ENCODE measurements at regions not wholly inside any gene's neighbourhood (a gene's known extent, or its start where the extent isn't known, plus 50 kb on each side); places are given as distances from the start of the nearest gene placed in this dataset.

GRCh38 chr16:76755496-76755895 is 435.5 kb upstream of the MON1B start:
- H3K27me3 ChIP-seq (ENCODE audit: control insufficient read depth, insufficient read depth, low read length): no peaks in the 10 kb centered on the region
- in situ Hi-C loops (cut with HindIII; ENCODE audit: low pct_unique_long_range_greater_than_20kb, low sequenced_read_pairs): no loop called here
- TF ChIP-seq POLR2AphosphoS5 (IDR thresholded peaks at IDR 0.05; ENCODE audit: low read depth, low read length) (no peak), SIN3A (IDR thresholded peaks at IDR 0.05; ENCODE audit: borderline replicate concordance, insufficient read depth, low read depth, low read length) (no peak), TCF7L2 (IDR thresholded peaks at IDR 0.05; ENCODE audit: low read depth, low read length) (no peak)
- TF ChIP-seq, protein P1, sequence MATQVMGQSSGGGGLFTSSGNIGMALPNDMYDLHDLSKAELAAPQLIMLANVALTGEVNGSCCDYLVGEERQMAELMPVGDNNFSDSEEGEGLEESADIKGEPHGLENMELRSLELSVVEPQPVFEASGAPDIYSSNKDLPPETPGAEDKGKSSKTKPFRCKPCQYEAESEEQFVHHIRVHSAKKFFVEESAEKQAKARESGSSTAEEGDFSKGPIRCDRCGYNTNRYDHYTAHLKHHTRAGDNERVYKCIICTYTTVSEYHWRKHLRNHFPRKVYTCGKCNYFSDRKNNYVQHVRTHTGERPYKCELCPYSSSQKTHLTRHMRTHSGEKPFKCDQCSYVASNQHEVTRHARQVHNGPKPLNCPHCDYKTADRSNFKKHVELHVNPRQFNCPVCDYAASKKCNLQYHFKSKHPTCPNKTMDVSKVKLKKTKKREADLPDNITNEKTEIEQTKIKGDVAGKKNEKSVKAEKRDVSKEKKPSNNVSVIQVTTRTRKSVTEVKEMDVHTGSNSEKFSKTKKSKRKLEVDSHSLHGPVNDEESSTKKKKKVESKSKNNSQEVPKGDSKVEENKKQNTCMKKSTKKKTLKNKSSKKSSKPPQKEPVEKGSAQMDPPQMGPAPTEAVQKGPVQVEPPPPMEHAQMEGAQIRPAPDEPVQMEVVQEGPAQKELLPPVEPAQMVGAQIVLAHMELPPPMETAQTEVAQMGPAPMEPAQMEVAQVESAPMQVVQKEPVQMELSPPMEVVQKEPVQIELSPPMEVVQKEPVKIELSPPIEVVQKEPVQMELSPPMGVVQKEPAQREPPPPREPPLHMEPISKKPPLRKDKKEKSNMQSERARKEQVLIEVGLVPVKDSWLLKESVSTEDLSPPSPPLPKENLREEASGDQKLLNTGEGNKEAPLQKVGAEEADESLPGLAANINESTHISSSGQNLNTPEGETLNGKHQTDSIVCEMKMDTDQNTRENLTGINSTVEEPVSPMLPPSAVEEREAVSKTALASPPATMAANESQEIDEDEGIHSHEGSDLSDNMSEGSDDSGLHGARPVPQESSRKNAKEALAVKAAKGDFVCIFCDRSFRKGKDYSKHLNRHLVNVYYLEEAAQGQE (IDR thresholded peaks at IDR 0.05; ENCODE audit: insufficient read depth in 1 of 2, low read depth in 2 of 2, low read length in 1 of 2): no peak
- TF ChIP-seq, protein P2, sequence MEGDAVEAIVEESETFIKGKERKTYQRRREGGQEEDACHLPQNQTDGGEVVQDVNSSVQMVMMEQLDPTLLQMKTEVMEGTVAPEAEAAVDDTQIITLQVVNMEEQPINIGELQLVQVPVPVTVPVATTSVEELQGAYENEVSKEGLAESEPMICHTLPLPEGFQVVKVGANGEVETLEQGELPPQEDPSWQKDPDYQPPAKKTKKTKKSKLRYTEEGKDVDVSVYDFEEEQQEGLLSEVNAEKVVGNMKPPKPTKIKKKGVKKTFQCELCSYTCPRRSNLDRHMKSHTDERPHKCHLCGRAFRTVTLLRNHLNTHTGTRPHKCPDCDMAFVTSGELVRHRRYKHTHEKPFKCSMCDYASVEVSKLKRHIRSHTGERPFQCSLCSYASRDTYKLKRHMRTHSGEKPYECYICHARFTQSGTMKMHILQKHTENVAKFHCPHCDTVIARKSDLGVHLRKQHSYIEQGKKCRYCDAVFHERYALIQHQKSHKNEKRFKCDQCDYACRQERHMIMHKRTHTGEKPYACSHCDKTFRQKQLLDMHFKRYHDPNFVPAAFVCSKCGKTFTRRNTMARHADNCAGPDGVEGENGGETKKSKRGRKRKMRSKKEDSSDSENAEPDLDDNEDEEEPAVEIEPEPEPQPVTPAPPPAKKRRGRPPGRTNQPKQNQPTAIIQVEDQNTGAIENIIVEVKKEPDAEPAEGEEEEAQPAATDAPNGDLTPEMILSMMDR (IDR thresholded peaks at IDR 0.05): no peak
- H3K4me1 ChIP-seq (ENCODE audit: control insufficient read depth, insufficient read depth, low read length): no peaks in the 10 kb centered on the region
- no peaks in the 10 kb centered on the region for H3K36me3 ChIP-seq (ENCODE audit: control insufficient read depth, insufficient read depth, low read length)
- ChIA-PET CTCF (no interaction called here), POLR2A (no interaction called here)
- no peak overlapping the region for H3K27ac ChIP-seq (ENCODE audit: low read length)
- no peaks in the 10 kb centered on the region for H3K9me3 ChIP-seq (ENCODE audit: control insufficient read depth, insufficient read depth, low read depth, low read length)
- intact Hi-C loops (cut with micrococcal nuclease; ENCODE audit: unreplicated experiment): no loop called here
- DNase-seq (ENCODE audit: low read depth, low spot score) (no peak), ATAC-seq (no peak)
- no TSS peak for BruUV-seq (replicated peaks)
- H3K4me3 ChIP-seq (ENCODE audit: low read depth in 2 of 2, low read length in 2 of 2): no peak overlapping the region

DNA sequence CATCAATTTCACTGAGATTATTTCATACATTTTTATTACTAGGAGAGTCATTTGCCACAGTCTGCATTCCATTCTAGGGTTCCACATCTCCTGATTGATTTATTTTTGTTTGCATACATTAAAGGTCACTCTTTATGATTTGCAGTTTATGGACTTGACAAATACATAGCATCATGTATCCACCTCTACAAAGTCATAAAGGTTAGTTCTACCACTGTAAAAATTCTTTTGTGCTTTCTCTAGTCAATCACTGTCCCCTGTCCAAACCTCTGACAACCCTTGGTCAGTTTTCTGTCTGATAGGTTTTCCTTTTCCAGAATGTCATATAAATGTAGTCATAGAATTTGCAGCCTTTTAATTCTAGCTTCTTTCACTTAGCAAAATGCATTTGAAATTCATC is 434.6 kb upstream of the MON1B start:
- H3K36me3 ChIP-seq (ENCODE audit: control insufficient read depth, insufficient read depth, low read length): no peaks in the 10 kb centered on the region
- CTCF ChIA-PET: no interaction called here
- no peak overlapping the region for H3K27ac ChIP-seq (ENCODE audit: low read length)
- POLR2A ChIA-PET: no interaction called here
- no peak overlapping the region for H3K4me3 ChIP-seq (ENCODE audit: low read depth in 2 of 2, low read length in 2 of 2)
- TF ChIP-seq POLR2AphosphoS5 (IDR thresholded peaks at IDR 0.05; ENCODE audit: low read depth, low read length) (no peak), TCF7L2 (IDR thresholded peaks at IDR 0.05; ENCODE audit: low read depth, low read length) (no peak), SIN3A (IDR thresholded peaks at IDR 0.05; ENCODE audit: borderline replicate concordance, insufficient read depth, low read depth, low read length) (no peak)
- TF ChIP-seq, protein P2 (IDR thresholded peaks at IDR 0.05): no peak
- TF ChIP-seq, protein P1 (IDR thresholded peaks at IDR 0.05; ENCODE audit: insufficient read depth in 1 of 2, low read depth in 2 of 2, low read length in 1 of 2): no peak
- intact Hi-C loops (cut with micrococcal nuclease; ENCODE audit: unreplicated experiment): no loop called here
- no peaks in the 10 kb centered on the region for H3K27me3 ChIP-seq (ENCODE audit: control insufficient read depth, insufficient read depth, low read length)
- no TSS peak for BruUV-seq (replicated peaks)
- no peak for DNase-seq (ENCODE audit: low read depth, low spot score)
- no peaks in the 10 kb centered on the region for H3K4me1 ChIP-seq (ENCODE audit: control insufficient read depth, insufficient read depth, low read length)
- in situ Hi-C loops (cut with HindIII; ENCODE audit: low pct_unique_long_range_greater_than_20kb, low sequenced_read_pairs): no loop called here
- no peak for ATAC-seq
- no peaks in the 10 kb centered on the region for H3K9me3 ChIP-seq (ENCODE audit: control insufficient read depth, insufficient read depth, low read depth, low read length)
